ENCODE measurements at regions not wholly inside any gene's neighbourhood (a gene's known extent, or its start where the extent isn't known, plus 50 kb on each side); places are given as distances from the start of the nearest gene placed in this dataset.

GRCh38 chr2:15034246-15034645, 401.7 kb downstream of the LRATD1 start:
- TF ChIP-seq CTCF (IDR thresholded peaks at IDR 0.05) (no peak), POLR2AphosphoS5 (IDR thresholded peaks at IDR 0.05; ENCODE audit: low read depth, low read length) (no peak), EP300 (IDR thresholded peaks at IDR 0.05; ENCODE audit: borderline replicate concordance in 1 of 2, low read depth in 1 of 2, low read length in 1 of 2) (no peak), GATA2 (CRISPR knock-in tag; IDR thresholded peaks at IDR 0.05) (no peak), YY1 (IDR thresholded peaks at IDR 0.05; ENCODE audit: low read depth) (no peak), EZH2phosphoT487 (IDR thresholded peaks at IDR 0.05; ENCODE audit: borderline replicate concordance, low read depth) (no peak), PBX3 (IDR thresholded peaks at IDR 0.05) (no peak), SIN3A (IDR thresholded peaks at IDR 0.05; ENCODE audit: borderline replicate concordance, low read depth, low read length) (no peak), TCF12 (IDR thresholded peaks at IDR 0.05) (no peak), FOXJ3 (CRISPR knock-in tag; IDR thresholded peaks at IDR 0.05) (no peak)
- TF ChIP-seq, protein P1, sequence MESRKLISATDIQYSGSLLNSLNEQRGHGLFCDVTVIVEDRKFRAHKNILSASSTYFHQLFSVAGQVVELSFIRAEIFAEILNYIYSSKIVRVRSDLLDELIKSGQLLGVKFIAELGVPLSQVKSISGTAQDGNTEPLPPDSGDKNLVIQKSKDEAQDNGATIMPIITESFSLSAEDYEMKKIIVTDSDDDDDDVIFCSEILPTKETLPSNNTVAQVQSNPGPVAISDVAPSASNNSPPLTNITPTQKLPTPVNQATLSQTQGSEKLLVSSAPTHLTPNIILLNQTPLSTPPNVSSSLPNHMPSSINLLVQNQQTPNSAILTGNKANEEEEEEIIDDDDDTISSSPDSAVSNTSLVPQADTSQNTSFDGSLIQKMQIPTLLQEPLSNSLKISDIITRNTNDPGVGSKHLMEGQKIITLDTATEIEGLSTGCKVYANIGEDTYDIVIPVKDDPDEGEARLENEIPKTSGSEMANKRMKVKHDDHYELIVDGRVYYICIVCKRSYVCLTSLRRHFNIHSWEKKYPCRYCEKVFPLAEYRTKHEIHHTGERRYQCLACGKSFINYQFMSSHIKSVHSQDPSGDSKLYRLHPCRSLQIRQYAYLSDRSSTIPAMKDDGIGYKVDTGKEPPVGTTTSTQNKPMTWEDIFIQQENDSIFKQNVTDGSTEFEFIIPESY (IDR thresholded peaks at IDR 0.05; ENCODE audit: borderline replicate concordance, low read depth), result no peak
- TF ChIP-seq, protein P2, sequence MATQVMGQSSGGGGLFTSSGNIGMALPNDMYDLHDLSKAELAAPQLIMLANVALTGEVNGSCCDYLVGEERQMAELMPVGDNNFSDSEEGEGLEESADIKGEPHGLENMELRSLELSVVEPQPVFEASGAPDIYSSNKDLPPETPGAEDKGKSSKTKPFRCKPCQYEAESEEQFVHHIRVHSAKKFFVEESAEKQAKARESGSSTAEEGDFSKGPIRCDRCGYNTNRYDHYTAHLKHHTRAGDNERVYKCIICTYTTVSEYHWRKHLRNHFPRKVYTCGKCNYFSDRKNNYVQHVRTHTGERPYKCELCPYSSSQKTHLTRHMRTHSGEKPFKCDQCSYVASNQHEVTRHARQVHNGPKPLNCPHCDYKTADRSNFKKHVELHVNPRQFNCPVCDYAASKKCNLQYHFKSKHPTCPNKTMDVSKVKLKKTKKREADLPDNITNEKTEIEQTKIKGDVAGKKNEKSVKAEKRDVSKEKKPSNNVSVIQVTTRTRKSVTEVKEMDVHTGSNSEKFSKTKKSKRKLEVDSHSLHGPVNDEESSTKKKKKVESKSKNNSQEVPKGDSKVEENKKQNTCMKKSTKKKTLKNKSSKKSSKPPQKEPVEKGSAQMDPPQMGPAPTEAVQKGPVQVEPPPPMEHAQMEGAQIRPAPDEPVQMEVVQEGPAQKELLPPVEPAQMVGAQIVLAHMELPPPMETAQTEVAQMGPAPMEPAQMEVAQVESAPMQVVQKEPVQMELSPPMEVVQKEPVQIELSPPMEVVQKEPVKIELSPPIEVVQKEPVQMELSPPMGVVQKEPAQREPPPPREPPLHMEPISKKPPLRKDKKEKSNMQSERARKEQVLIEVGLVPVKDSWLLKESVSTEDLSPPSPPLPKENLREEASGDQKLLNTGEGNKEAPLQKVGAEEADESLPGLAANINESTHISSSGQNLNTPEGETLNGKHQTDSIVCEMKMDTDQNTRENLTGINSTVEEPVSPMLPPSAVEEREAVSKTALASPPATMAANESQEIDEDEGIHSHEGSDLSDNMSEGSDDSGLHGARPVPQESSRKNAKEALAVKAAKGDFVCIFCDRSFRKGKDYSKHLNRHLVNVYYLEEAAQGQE (IDR thresholded peaks at IDR 0.05; ENCODE audit: low read depth, low read length), result no peak

Measured in SK-N-SH (cell line).